A549 (cell line): ENCODE measurements at regions not wholly inside any gene's neighbourhood (a gene's known extent, or its start where the extent isn't known, plus 50 kb on each side); places are given as distances from the start of the nearest gene placed in this dataset.

Experiments
- ATAC-seq, 2 experiments: fragments of 200-7000 bp in 1 of 2; fragments of >200 bp in 1 of 2; cut with Nextera tagmentation in 1 of 2; cut with Tn5 transposase in 1 of 2; 3 replicates each; pipeline versions ENCODE4 v1.8.0 to v1.9.1; 2018 to 2020; ENCODE audit warnings: mild to moderate bottlenecking in 1 of 2, moderate library complexity in 1 of 2
- CTCF ChIA-PET: fragments of 300-600 bp; sonication (Branson Sonifier 250); formaldehyde crosslinking; extraction: SDS; loops from one replicate; lab custom pipeline; 2021; ENCODE audit warnings: antibody characterized with exemption, inconsistent platforms; lab: Yijun Ruan, JAX
- POLR2A ChIA-PET: fragments of 350-600 bp; formaldehyde crosslinking; extraction: SDS; loops from one replicate; lab custom pipeline; 2021; ENCODE audit warnings: antibody characterized with exemption, inconsistent platforms; lab: Yijun Ruan, JAX
- DNase-seq, 2 experiments: peaks; one replicate each; pipeline versions ENCODE4 v3.0.0 to v3.0.0-alpha.2; 2011 to 2016; ENCODE audit warnings: low read depth in 1 of 2, low spot score in 1 of 2
- FAIRE-seq: peaks from 2 replicates; lab custom pipeline; 2011; peaks lifted over from hg19 to GRCh38; lab: Jason Lieb, UNC
- H3K27ac ChIP-seq, 2 experiments: fragments of >200 bp; sonication (Bioruptor Twin); formaldehyde crosslinking; 3 replicates each; pipeline ENCODE4 v1.5.1; 2016 to 2017
- H3K4me1 ChIP-seq: fragments of >200 bp; sonication (Bioruptor Twin); formaldehyde crosslinking; 3 replicates; pipeline ENCODE4 v1.6.1; 2016
- H3K4me2 ChIP-seq: fragments of >200 bp; sonication (Bioruptor Twin); formaldehyde crosslinking; 3 replicates; pipeline ENCODE4 v1.6.1; 2016
- H3K4me3 ChIP-seq: fragments of >200 bp; sonication (Bioruptor Twin); formaldehyde crosslinking; 3 replicates; pipeline ENCODE4 v1.5.1; 2016
- H3K9me3 ChIP-seq: fragments of >200 bp; sonication (Bioruptor Twin); formaldehyde crosslinking; 3 replicates; pipeline ENCODE4 v1.6.1; 2016
- CBX8 ChIP-seq: fragments of 200-600 bp; sonication (generic); IDR thresholded peaks from 2 replicates; pipeline ENCODE4 v1.6.1; 2016
- CEBPB ChIP-seq, 2 experiments: fragments of >200 bp in 1 of 2; sonication (Bioruptor Twin) in 1 of 2; formaldehyde crosslinking in 1 of 2; IDR thresholded peaks; 2 replicates each; pipeline ENCODE4 v1.6.1; 2012 to 2016
- CHD2 ChIP-seq: fragments of 150-350 bp; IDR thresholded peaks from 2 replicates; pipeline ENCODE4 v1.6.1; 2014; ENCODE audit warnings: low read length; ENCODE audit not compliant: partially characterized antibody
- EHMT2 ChIP-seq: fragments of 200-600 bp; sonication (generic); IDR thresholded peaks from 2 replicates; pipeline ENCODE4 v1.6.1; 2016; ENCODE audit warnings: antibody characterized with exemption, low read depth, mild to moderate bottlenecking, moderate library complexity
- ESRRA ChIP-seq: fragments of 150-350 bp; IDR thresholded peaks from 2 replicates; pipeline ENCODE4 v1.6.1; 2014; ENCODE audit warnings: mild to moderate bottlenecking, low read length, borderline replicate concordance
- FOSB ChIP-seq: fragments of 250-450 bp; sonication (Bioruptor Pico); IDR thresholded peaks from 2 replicates; pipeline ENCODE4 v1.5.0; 2020; ENCODE audit warnings: mild to moderate bottlenecking, moderate library complexity
- FOXS1 ChIP-seq: fragments of 250-450 bp; sonication (Bioruptor Pico); IDR thresholded peaks from 2 replicates; pipeline ENCODE4 v1.5.0; 2020; ENCODE audit warnings: mild to moderate bottlenecking, moderate library complexity
- HEYL ChIP-seq: fragments of 250-450 bp; sonication (Bioruptor Pico); IDR thresholded peaks from 2 replicates; pipeline ENCODE4 v1.8.0; 2021; ENCODE audit warnings: mild to moderate bottlenecking, moderate library complexity
- KDM1A ChIP-seq: fragments of 200-600 bp; sonication (generic); IDR thresholded peaks from 2 replicates; pipeline ENCODE4 v1.6.1; 2016; ENCODE audit warnings: low read depth, mild to moderate bottlenecking
- PHF8 ChIP-seq: fragments of 200-600 bp; sonication (generic); IDR thresholded peaks from 2 replicates; pipeline ENCODE4 v1.6.1; 2016; ENCODE audit warnings: low read depth, mild to moderate bottlenecking, antibody characterized with exemption, moderate library complexity, borderline replicate concordance
- RAD21 ChIP-seq, 2 experiments: fragments of >200 bp in 1 of 2; sonication (Bioruptor Twin) in 1 of 2; formaldehyde crosslinking in 1 of 2; IDR thresholded peaks in 1 of 2; conservative IDR thresholded peaks in 1 of 2; 2 replicates in 1 of 2; 3 replicates in 1 of 2; pipeline ENCODE4 v1.6.1; 2012 to 2018; ENCODE audit warnings: inconsistent platforms in 1 of 2
- SMC3 ChIP-seq: fragments of >200 bp; sonication (Bioruptor Twin); formaldehyde crosslinking; IDR thresholded peaks from 3 replicates; pipeline ENCODE4 v1.6.1; 2018; ENCODE audit warnings: inconsistent platforms
- TFCP2L1 ChIP-seq: fragments of 250-450 bp; sonication (Bioruptor Pico); IDR thresholded peaks from 2 replicates; pipeline ENCODE4 v1.5.0; 2021; ENCODE audit warnings: mild to moderate bottlenecking
- TP53 ChIP-seq: fragments of 250-450 bp; sonication (Bioruptor Pico); IDR thresholded peaks from 2 replicates; pipeline ENCODE4 v1.5.0; 2021; ENCODE audit warnings: mild to moderate bottlenecking, moderate library complexity
- ZC3H11A ChIP-seq: fragments of 450-650 bp; IDR thresholded peaks from 2 replicates; pipeline ENCODE4 v1.6.1; 2014; ENCODE audit warnings: antibody characterized with exemption, mild to moderate bottlenecking
- ZFP36 ChIP-seq: fragments of 450-650 bp; IDR thresholded peaks from 2 replicates; pipeline ENCODE4 v1.6.1; 2014; ENCODE audit warnings: borderline replicate concordance; ENCODE audit not compliant: partially characterized antibody
- WGBS: methylation state at CpG from one replicate; pipeline ENCODE4 v1.1.6; 2017; ENCODE audit errors: missing lambda C conversion rate; 5-methylcytosine and 5-hydroxymethylcytosine counted together
- TF ChIP-seq, protein P1 (sequence below): IDR thresholded peaks from 2 replicates; pipeline ENCODE4 v1.6.1; 2012
- TF ChIP-seq, protein P2 (sequence below): fragments of >200 bp; sonication (Bioruptor Twin); formaldehyde crosslinking; IDR thresholded peaks from 2 replicates; pipeline ENCODE4 v1.6.1; 2016

DNA sequence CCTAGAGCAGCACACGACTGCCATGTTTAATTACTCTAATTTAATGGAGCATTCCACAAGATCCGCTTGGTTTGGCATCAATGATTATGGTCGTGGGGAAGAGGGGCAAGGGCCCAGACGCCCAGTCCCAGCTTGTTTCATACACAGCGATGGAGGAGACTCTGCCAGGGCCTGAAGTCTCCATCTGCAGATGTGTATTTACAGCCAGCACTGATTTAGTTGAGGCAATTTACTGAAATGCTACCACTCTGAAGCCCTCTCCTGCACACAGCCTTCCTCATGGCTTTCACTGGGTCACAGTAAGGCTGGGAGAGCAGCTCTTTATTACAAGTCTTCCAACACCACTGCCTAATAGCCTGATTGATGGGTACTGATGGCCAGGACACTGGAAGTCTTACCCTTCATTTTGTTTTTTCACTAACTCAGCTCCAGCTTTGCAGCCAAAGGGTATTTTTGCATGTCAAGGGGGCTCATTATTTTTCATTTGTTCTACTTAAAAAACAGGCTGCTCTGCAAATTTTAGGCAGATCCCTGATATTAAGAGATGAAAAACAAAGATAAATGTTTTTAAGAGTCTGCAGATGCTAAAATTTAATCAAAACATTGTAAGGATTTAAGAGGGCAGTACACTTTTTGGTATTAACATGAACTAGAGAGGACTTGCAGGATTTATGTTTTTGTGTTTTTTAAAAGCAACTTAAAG, 236.3 kb downstream of the SIPA1L2 start:
- Histone ChIP-seq H3K4me2 (no peak overlapping the region), H3K4me3 (no peak overlapping the region), H3K27ac (no peak overlapping the region), H3K4me1 (no peaks in the 10 kb centered on the region), H3K9me3 (no peaks in the 10 kb centered on the region)
- ChIA-PET POLR2A (no interaction called here), CTCF (no interaction called here)
- DNase-seq (no peak), ATAC-seq (peak; percentile 37 to 51; a peak in 1 of 6 replicates), FAIRE-seq (no peak)
- 57% methylated on average over 5 of the region's 5 CpGs for WGBS
- TF ChIP-seq SMC3 (no peak), ZC3H11A (no peak)

DNA sequence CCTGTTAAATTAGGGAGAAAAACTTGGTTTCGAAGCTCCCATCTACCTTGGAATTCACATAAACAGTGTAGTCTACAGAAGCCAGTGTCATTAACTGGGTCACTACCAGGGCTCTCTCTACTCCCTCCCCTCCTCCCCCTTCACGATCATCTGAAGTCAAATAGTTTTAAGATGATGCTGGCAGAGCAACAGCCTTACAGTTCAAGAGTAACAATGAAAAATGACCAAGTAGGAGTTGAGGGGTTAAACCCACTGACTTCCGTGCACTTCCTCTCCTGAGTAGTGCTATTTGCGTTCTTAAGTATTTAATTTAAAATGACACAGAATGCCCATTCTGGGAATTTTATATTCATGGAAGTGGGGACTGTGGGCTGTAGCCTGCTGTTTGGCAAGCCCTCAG, 236.9 kb downstream of the SIPA1L2 start:
- CTCF ChIA-PET = no interaction called here
- H3K27ac ChIP-seq = no peak overlapping the region
- POLR2A ChIA-PET = no interaction called here
- ATAC-seq (no peak), DNase-seq (no peak), FAIRE-seq (no peak)
- WGBS = 76% methylated on average over 4 of the region's 4 CpGs
- H3K9me3 ChIP-seq = no peaks in the 10 kb centered on the region
- H3K4me3 ChIP-seq = no peak overlapping the region
- H3K4me2 ChIP-seq = no peak overlapping the region
- no peaks in the 10 kb centered on the region for H3K4me1 ChIP-seq
- TF ChIP-seq PHF8 (no peak), FOSB (no peak), ZFP36 (no peak)

DNA sequence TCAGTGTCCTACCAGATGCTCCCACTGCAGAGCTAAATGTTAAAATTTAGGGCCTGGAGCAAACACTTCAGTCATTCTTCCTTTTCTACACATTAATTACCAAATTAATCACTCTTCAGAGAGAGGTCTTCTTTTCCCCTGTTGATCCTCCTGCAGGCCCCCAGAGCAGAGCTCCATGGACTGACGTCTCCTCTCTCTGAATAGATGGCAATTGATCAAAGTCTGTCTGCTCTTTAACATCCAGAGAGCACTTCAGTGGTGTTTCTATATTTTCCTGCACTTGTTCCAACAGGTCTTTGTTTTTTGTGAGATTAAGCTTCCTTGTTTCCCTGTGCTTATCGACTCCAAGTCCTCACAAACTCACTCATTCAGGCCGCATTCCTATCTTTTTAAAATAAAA, 239.3 kb downstream of the SIPA1L2 start:
- no peak overlapping the region for H3K4me3 ChIP-seq
- TF ChIP-seq RAD21 (conservative IDR thresholded peaks at IDR 0.05 in 1 of 2, IDR thresholded peaks at IDR 0.05 in 1 of 2) (no peak), EHMT2 (no peak), CBX8 (no peak), TFCP2L1 (CRISPR knock-in tag) (no peak), KDM1A (no peak), HEYL (CRISPR knock-in tag) (no peak), ESRRA (no peak), FOXS1 (CRISPR knock-in tag) (no peak)
- TF ChIP-seq, protein P1, sequence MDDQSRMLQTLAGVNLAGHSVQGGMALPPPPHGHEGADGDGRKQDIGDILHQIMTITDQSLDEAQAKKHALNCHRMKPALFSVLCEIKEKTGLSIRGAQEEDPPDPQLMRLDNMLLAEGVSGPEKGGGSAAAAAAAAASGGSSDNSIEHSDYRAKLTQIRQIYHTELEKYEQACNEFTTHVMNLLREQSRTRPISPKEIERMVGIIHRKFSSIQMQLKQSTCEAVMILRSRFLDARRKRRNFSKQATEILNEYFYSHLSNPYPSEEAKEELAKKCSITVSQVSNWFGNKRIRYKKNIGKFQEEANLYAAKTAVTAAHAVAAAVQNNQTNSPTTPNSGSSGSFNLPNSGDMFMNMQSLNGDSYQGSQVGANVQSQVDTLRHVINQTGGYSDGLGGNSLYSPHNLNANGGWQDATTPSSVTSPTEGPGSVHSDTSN = no peak
- H3K4me1 ChIP-seq = no peaks in the 10 kb centered on the region
- no peak for FAIRE-seq
- 59% methylated on average over 3 of the region's 3 CpGs for WGBS
- DNase-seq = no peak
- no peaks in the 10 kb centered on the region for H3K9me3 ChIP-seq
- H3K4me2 ChIP-seq = no peak overlapping the region
- H3K27ac ChIP-seq = no peak overlapping the region
- ChIA-PET POLR2A (no interaction called here), CTCF (interaction anchor here (0.5 kb wide), 1 partner anchor 1981 kb away, joined by 4 read pairs; no protein-coding TSS in a partner anchor)
- ATAC-seq = no peak

DNA sequence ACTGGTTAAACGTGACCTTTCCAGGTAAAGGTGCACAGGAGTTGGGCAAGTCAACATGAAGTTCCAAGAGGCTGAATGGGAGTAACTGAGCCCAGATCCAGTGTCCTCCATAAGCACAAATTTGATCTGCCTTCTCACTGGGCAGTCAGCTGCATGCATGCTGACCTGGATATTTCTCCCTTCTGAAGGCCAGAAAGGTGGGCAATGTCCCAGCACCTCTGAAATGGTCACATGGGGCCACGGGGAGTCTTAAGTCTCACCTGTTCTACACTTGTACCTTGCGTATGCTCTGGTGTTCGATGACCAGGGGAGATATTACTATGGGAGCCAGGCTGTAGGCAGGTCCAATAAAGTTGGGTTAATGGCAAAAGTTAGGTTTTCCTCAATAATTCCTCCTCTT, 240.2 kb downstream of the SIPA1L2 start:
- TF ChIP-seq TP53 (CRISPR knock-in tag) (no peak), RAD21 (conservative IDR thresholded peaks at IDR 0.05 in 1 of 2, IDR thresholded peaks at IDR 0.05 in 1 of 2) (no peak), CEBPB (IDR thresholded peaks at IDR 0.05) (no peak), CHD2 (no peak)
- TF ChIP-seq, protein P2, sequence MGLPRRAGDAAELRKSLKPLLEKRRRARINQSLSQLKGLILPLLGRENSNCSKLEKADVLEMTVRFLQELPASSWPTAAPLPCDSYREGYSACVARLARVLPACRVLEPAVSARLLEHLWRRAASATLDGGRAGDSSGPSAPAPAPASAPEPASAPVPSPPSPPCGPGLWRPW = no peak
- Histone ChIP-seq H3K4me3 (no peak overlapping the region), H3K9me3 (no peaks in the 10 kb centered on the region), H3K27ac (no peak overlapping the region), H3K4me2 (no peak overlapping the region), H3K4me1 (no peaks in the 10 kb centered on the region)
- ATAC-seq (no peak), FAIRE-seq (no peak), DNase-seq (no peak)
- 48% methylated on average over 4 of the region's 4 CpGs for WGBS
- ChIA-PET POLR2A (no interaction called here), CTCF (no interaction called here)
